ENCODE measurements at regions not wholly inside any gene's neighbourhood (a gene's known extent, or its start where the extent isn't known, plus 50 kb on each side); places are given as distances from the start of the nearest gene placed in this dataset.

- no peaks in the 10 kb centered on the region for H3K27me3 Mint-ChIP-seq
- ATAC-seq (no peak), DNase-seq (no peak)
- H3K4me3 Mint-ChIP-seq = no peak overlapping the region
- ChIA-PET POLR2A (no interaction called here), CTCF (interaction anchor here (0.6 to 0.7 kb wide), 2 partner anchors 116 to 777 kb away, joined by 3 read pairs; no protein-coding TSS in a partner anchor)
- intact Hi-C loops (cut with DNase I, micrococcal nuclease) = no loop called here
- no peaks in the 10 kb centered on the region for H3K4me1 Mint-ChIP-seq
- H3K36me3 Mint-ChIP-seq (ENCODE audit: low read depth) = no peaks in the 10 kb centered on the region
- no peak overlapping the region for H3K27ac Mint-ChIP-seq
- H3K9me3 Mint-ChIP-seq (ENCODE audit: low read depth) = no peaks in the 10 kb centered on the region
Measured at GRCh38 chr6:62889240-62889639, 322.0 kb upstream of the FKBP1C start.

GRCh38 chr6:62891065-62891647 lies 320.1 kb upstream of the FKBP1C start:
- Mint-ChIP-seq H3K27me3 (no peaks in the 10 kb centered on the region), H3K4me1 (no peaks in the 10 kb centered on the region), H3K36me3 (ENCODE audit: low read depth) (no peaks in the 10 kb centered on the region), H3K9me3 (ENCODE audit: low read depth) (no peaks in the 10 kb centered on the region), H3K4me3 (no peak overlapping the region), H3K27ac (no peak overlapping the region)
- DNase-seq (no peak), ATAC-seq (no peak)
- intact Hi-C loops (cut with DNase I, micrococcal nuclease) = no loop called here
- POLR2A ChIA-PET = no interaction called here
- CTCF ChIA-PET = no interaction called here

GRCh38 chr6:62894114-62894513 lies 317.2 kb upstream of the FKBP1C start:
- Mint-ChIP-seq H3K4me1 (no peaks in the 10 kb centered on the region), H3K27me3 (no peaks in the 10 kb centered on the region), H3K36me3 (ENCODE audit: low read depth) (no peaks in the 10 kb centered on the region), H3K4me3 (no peak overlapping the region), H3K9me3 (ENCODE audit: low read depth) (no peaks in the 10 kb centered on the region), H3K27ac (no peak overlapping the region)
- no peak for DNase-seq
- POLR2A ChIA-PET = no interaction called here
- CTCF ChIA-PET = interaction anchor here (1.3 kb wide), 1 partner anchor 8 kb away, joined by 5 read pairs; no protein-coding TSS in a partner anchor
- intact Hi-C loops (cut with DNase I, micrococcal nuclease) = no loop called here
- no peak for ATAC-seq

DNA sequence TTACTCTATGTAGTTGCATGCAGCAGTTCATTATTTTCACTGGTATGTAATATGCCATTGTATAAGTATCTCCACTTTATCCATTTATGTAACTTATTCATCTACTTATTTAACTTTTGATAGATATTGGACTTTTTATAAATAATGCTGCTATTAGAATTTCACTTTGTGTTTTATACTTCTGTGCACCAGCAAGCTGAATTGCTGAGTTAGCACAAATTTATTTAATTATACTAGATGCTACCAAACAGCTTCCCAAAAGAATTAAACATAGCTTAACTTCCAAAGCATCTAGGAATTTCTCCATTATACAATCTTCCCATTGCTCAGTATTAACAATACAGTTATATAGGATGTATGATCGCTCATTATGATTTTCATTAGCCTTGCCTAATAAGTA lies 308.0 kb upstream of the FKBP1C start:
- DNase-seq (no peak), ATAC-seq (no peak)
- Mint-ChIP-seq H3K36me3 (ENCODE audit: low read depth) (no peaks in the 10 kb centered on the region), H3K4me3 (no peak overlapping the region), H3K4me1 (no peaks in the 10 kb centered on the region), H3K9me3 (ENCODE audit: low read depth) (peaks cover 10% of the 10 kb centered on the region), H3K27ac (no peak overlapping the region), H3K27me3 (no peaks in the 10 kb centered on the region)
- intact Hi-C loops (cut with DNase I, micrococcal nuclease) = no loop called here
- ChIA-PET CTCF (no interaction called here), POLR2A (no interaction called here)

DNA sequence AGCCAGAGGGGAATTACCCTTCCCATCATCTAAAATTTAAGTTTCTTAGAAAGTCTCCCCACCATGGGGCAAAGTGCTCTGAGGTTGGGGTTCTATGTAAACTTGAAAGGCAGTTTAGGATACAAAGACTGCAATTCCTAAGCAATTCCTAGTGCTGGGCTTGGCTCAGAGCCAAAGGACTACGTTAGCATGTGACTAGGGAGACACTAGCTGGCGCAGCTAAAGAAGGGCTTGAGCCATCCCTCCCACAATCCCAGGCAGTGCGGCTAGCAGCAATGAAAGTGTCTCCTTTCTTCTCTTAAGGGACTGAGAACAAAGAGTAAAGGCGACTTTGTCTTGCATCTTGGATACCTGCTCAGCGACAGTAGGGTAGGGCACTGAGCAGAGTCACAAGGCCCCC lies 306.6 kb upstream of the FKBP1C start:
- H3K27me3 Mint-ChIP-seq = no peaks in the 10 kb centered on the region
- ChIA-PET POLR2A (no interaction called here), CTCF (no interaction called here)
- intact Hi-C loops (cut with DNase I, micrococcal nuclease) = no loop called here
- no peak overlapping the region for H3K27ac Mint-ChIP-seq
- ATAC-seq = no peak
- no peaks in the 10 kb centered on the region for H3K36me3 Mint-ChIP-seq (ENCODE audit: low read depth)
- peaks cover 18% of the 10 kb centered on the region for H3K9me3 Mint-ChIP-seq (ENCODE audit: low read depth)
- H3K4me1 Mint-ChIP-seq = no peaks in the 10 kb centered on the region
- DNase-seq = no peak
- H3K4me3 Mint-ChIP-seq = no peak overlapping the region

DNA sequence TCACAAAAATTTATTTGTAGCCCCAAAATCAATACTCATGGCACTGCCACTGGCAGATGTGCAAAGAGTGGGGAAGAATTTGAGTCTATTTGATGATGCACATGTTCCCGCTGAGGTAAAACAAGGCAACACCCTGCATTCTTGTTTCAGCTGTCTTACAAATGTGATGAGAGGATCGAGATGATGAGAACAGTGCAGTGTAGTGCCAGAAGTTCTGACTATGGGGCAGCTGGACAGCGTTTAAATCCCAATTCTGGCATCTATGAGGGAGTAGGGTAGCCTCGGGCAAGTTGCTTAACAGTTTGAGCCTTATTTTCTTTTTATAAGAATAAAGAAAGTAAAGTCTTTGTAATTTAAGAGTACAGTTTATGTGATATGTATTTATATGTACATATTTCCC lies 296.7 kb upstream of the FKBP1C start:
- peaks cover 14% of the 10 kb centered on the region for H3K9me3 Mint-ChIP-seq (ENCODE audit: low read depth)
- intact Hi-C loops (cut with DNase I, micrococcal nuclease) = no loop called here
- no peaks in the 10 kb centered on the region for H3K27me3 Mint-ChIP-seq
- H3K36me3 Mint-ChIP-seq (ENCODE audit: low read depth) = no peaks in the 10 kb centered on the region
- no peaks in the 10 kb centered on the region for H3K4me1 Mint-ChIP-seq
- ChIA-PET POLR2A (no interaction called here), CTCF (no interaction called here)
- no peak overlapping the region for H3K4me3 Mint-ChIP-seq
- DNase-seq (no peak), ATAC-seq (no peak)
- no peak overlapping the region for H3K27ac Mint-ChIP-seq

- POLR2A ChIA-PET = no interaction called here
- Mint-ChIP-seq H3K27ac (no peak overlapping the region), H3K27me3 (no peaks in the 10 kb centered on the region), H3K36me3 (ENCODE audit: low read depth) (no peaks in the 10 kb centered on the region), H3K4me3 (no peak overlapping the region), H3K9me3 (ENCODE audit: low read depth) (peaks cover 3% of the 10 kb centered on the region), H3K4me1 (no peaks in the 10 kb centered on the region)
- CTCF ChIA-PET = no interaction called here
- ATAC-seq (no peak), DNase-seq (no peak)
- intact Hi-C loops (cut with DNase I, micrococcal nuclease) = no loop called here
Measured at GRCh38 chr6:62923728-62924127, 287.5 kb upstream of the FKBP1C start.

- H3K27ac Mint-ChIP-seq = no peak overlapping the region
- no peaks in the 10 kb centered on the region for H3K36me3 Mint-ChIP-seq (ENCODE audit: low read depth)
- no peaks in the 10 kb centered on the region for H3K4me1 Mint-ChIP-seq
- CTCF ChIA-PET = no interaction called here
- no peaks in the 10 kb centered on the region for H3K27me3 Mint-ChIP-seq
- H3K9me3 Mint-ChIP-seq (ENCODE audit: low read depth) = peaks cover 2% of the 10 kb centered on the region
- intact Hi-C loops (cut with DNase I, micrococcal nuclease) = no loop called here
- ATAC-seq = no peak
- POLR2A ChIA-PET = no interaction called here
- no peak overlapping the region for H3K4me3 Mint-ChIP-seq
- DNase-seq = no peak
Measured at GRCh38 chr6:62940848-62941247, 270.4 kb upstream of the FKBP1C start.

DNA sequence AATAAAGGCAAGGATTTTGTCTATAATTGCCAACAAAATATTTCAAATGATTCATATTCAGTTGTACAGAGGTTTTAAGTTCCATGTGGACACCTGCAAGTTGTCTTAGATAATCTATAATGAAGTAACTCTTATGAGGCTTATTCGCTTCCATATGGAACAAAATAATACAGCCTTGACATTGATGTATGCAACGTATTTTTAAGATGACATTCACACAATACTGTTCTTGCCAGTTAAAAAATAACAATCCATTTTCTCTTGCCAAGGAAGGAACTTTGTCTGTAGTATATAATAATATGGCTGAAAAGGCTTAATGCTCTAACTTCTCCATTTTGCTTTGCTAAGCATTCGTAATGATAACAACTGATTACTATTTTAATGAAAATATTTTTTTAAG lies 269.3 kb upstream of the FKBP1C start:
- Mint-ChIP-seq H3K36me3 (ENCODE audit: low read depth) (no peaks in the 10 kb centered on the region), H3K27me3 (no peaks in the 10 kb centered on the region), H3K4me3 (no peak overlapping the region), H3K27ac (no peak overlapping the region), H3K4me1 (no peaks in the 10 kb centered on the region), H3K9me3 (ENCODE audit: low read depth) (no peaks in the 10 kb centered on the region)
- ATAC-seq = no peak
- ChIA-PET CTCF (no interaction called here), POLR2A (no interaction called here)
- DNase-seq = no peak
- intact Hi-C loops (cut with DNase I, micrococcal nuclease) = no loop called here

- no peaks in the 10 kb centered on the region for H3K27me3 Mint-ChIP-seq
- CTCF ChIA-PET = no interaction called here
- no peaks in the 10 kb centered on the region for H3K36me3 Mint-ChIP-seq (ENCODE audit: low read depth)
- ATAC-seq (no peak), DNase-seq (no peak)
- H3K4me1 Mint-ChIP-seq = no peaks in the 10 kb centered on the region
- H3K27ac Mint-ChIP-seq = no peak overlapping the region
- intact Hi-C loops (cut with DNase I, micrococcal nuclease) = no loop called here
- POLR2A ChIA-PET = no interaction called here
- peaks cover 4% of the 10 kb centered on the region for H3K9me3 Mint-ChIP-seq (ENCODE audit: low read depth)
- H3K4me3 Mint-ChIP-seq = no peak overlapping the region
Measured at GRCh38 chr6:62968834-62969233, 242.4 kb upstream of the FKBP1C start.

DNA sequence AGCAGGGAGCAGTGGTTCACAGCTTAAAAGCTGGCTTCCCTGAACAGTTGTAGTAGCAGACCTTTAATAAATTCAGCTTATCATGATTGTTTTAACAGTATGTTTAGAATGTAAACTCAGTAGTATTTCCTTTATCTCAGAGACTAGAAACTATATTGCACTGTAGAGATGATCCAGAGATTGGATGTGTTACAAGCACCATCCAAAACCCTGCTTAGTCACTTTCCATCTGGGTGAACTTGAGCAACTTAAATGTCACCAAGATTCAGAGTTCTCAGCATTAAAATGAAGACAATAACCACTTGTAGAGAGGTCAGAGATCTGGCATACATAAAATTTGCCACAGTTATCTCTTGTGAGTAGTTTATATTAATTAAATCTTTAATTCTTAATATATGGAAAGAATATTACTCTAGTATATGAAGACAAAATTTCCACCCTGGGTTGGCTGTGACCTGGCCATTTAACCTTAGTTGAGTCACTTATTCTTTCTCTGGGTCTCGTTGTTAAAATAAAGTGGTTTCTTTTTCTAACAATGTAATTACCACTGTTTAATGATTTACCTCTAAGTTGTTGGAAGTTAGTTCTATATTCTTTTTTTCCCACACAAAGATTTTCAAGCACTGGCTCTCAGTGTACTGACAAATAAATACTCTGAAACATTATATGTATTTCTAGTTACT lies 239.2 kb upstream of the FKBP1C start:
- Mint-ChIP-seq H3K4me3 (no peak overlapping the region), H3K27ac (no peak overlapping the region), H3K27me3 (no peaks in the 10 kb centered on the region), H3K9me3 (ENCODE audit: low read depth) (no peaks in the 10 kb centered on the region), H3K36me3 (ENCODE audit: low read depth) (no peaks in the 10 kb centered on the region), H3K4me1 (no peaks in the 10 kb centered on the region)
- DNase-seq (no peak), ATAC-seq (no peak)
- CTCF ChIA-PET = no interaction called here
- intact Hi-C loops (cut with DNase I, micrococcal nuclease) = no loop called here
- POLR2A ChIA-PET = no interaction called here

DNA sequence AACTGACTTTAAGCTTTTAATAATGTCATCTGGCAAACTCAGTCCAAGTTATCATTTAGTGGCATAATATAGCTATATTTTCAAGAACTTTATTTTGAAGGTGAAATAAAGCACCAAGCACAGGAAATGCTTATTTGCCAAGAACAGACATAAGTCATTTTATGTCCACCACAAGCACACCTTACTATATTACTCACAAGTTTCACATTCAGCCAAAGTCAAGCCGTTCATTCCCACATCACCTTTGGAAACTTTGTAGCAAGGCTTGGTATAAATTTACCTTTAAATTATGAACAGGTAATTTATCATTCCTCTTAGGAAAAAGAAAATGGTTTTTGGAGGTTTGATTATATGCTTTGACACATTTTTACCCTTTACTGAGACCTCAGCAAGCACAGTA lies 236.8 kb upstream of the FKBP1C start:
- no peak overlapping the region for H3K4me3 Mint-ChIP-seq
- no peak for ATAC-seq

GRCh38 chr6:62976566-62976965 lies 234.7 kb upstream of the FKBP1C start:
- intact Hi-C loops (cut with DNase I, micrococcal nuclease) = no loop called here
- Mint-ChIP-seq H3K4me1 (no peaks in the 10 kb centered on the region), H3K27ac (no peak overlapping the region), H3K36me3 (ENCODE audit: low read depth) (no peaks in the 10 kb centered on the region), H3K9me3 (ENCODE audit: low read depth) (peaks cover 1% of the 10 kb centered on the region), H3K27me3 (no peaks in the 10 kb centered on the region), H3K4me3 (no peak overlapping the region)
- DNase-seq (no peak), ATAC-seq (no peak)
- CTCF ChIA-PET = no interaction called here
- POLR2A ChIA-PET = no interaction called here

More for the DNA sequence above, 236.8 kb upstream of the FKBP1C start:
- CTCF ChIA-PET = no interaction called here
- Mint-ChIP-seq H3K9me3 (ENCODE audit: low read depth) (no peaks in the 10 kb centered on the region), H3K27ac (no peak overlapping the region), H3K4me1 (no peaks in the 10 kb centered on the region), H3K27me3 (no peaks in the 10 kb centered on the region), H3K36me3 (ENCODE audit: low read depth) (no peaks in the 10 kb centered on the region)
- no peak for DNase-seq
- POLR2A ChIA-PET = no interaction called here
- intact Hi-C loops (cut with DNase I, micrococcal nuclease) = no loop called here

Measured in activated CD4-positive, alpha-beta T cell treated with anti-CD3 and anti-CD28 coated beads for 36 hours (primary cell).